GM21528 (cell line): ENCODE measurements at regions not wholly inside any gene's neighbourhood (a gene's known extent, or its start where the extent isn't known, plus 50 kb on each side); places are given as distances from the start of the nearest gene placed in this dataset.

Experiments
- ATAC-seq: cut with Tn5 transposase; IDR thresholded peaks from one replicate; pipeline ENCODE4 v1.9.1; 2021; ENCODE audit warnings: mild to moderate bottlenecking, moderate library complexity; ENCODE audit not compliant: unreplicated experiment, low FRiP score

DNA sequence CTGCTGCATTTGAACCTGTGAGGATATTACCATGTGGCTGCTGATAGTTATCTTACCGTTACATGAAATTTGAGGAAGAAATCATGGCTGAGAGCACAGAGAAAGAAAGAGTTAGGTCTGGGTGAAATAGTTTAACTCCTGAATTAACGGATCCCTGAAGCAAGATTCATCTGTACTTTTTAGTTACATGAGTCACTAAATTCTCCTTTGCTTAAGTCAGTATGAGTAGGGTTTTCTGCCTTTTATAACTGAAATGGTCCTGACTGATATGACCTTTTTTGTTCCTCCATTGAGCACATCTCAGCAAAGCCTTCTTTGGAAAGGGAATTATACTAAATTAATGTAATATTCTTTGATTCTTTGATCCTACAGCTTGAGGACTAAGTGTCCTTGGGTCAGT lies 333.3 kb upstream of the ZFP64 start:
- no peak for ATAC-seq

DNA sequence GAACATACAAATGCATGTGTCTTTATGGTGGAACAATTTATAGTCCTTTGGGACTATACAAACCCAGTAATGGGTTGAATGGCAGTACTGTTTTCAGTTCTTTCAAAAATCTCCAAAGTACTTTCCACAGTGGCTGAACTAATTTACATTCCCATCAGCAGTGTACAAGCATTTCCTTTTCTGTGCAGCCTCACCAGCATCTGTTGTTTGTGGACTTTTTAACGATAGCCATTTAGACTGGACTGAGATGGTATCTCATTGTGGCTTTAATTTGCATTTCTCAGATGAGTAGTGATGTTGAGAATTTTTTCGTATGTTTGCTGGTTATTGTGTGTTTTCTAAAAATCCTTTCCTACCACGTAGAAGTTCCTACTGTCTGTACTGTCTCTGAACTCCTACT lies 327.2 kb upstream of the ZFP64 start:
- no peak for ATAC-seq

DNA sequence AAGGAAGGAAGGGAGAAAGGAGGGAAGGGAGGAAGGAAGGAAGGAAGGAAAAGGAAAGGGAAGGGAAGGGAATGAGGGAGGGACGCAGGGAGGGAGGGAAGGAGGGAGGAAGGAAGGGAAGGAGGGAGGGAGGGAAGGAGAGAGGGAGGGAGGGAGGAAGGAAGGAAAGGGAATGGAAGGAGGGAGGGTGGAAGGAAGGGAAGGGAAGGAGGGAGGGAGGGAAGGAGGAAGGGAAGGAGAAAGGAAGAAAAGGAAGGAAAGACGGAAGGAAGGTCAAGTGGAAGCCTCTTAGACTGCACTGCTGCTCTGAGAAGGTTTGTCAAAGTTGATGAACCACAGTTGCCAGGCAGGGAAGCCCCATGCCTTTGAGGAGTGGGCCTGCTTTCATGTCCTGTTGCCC lies 324.3 kb upstream of the ZFP64 start:
- no peak for ATAC-seq

DNA sequence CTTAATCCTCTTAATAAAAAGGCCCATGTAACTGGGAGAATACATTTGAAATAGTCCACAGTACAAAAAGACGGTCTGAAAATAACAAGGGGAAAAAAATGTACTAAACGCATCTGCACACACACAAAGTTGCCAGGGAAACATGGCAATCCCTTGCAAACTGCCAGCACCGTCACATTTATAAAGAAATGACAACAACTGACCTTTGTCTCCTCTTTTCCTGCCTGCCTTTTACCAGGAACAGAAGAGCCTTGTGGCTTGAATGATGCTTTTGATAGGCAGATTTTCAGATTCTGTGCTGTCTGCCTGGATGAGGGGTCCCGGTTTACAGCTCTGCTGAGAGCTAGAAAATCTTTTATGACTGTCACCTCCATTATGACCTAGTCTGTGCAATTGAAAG lies 308.6 kb upstream of the ZFP64 start:
- ATAC-seq: no peak

DNA sequence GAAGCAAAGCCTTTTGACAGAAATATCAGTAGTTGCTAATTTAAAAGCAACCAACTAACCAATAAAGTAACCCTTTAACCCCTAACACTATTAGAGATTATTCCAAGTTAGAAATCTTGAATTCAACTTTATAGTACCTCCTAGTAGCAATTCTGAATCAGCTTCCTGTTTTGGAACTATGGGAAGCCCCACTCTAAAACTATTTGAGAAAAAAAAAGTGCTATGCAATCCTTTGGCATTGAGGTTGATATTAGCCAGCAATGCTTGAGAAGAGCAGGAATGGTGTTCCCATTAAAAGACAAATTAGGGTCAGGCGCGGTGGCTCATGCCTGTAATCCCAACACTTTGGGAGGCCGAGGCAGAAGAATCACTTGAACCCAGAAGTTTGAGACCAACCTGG lies 306.2 kb upstream of the ZFP64 start:
- no peak for ATAC-seq

DNA sequence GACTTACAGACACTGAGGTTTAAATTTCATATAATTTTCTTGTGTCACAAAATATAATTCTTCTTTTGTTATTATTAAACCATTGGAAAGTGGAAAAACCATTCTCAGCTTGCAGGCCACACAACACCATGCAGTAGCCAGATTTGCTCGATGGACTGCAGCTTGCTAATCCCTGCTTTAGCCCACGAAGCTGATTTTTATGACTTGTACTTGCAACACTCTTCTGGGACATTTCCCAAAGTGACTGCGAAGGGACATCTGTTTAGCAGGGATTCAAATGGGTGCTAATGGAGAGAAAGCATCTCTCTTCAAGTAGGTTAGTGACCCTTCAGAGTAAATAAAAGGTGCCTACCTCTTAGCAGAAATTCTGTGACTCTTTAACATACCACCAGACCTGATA lies 304.6 kb upstream of the ZFP64 start:
- ATAC-seq: no peak

DNA sequence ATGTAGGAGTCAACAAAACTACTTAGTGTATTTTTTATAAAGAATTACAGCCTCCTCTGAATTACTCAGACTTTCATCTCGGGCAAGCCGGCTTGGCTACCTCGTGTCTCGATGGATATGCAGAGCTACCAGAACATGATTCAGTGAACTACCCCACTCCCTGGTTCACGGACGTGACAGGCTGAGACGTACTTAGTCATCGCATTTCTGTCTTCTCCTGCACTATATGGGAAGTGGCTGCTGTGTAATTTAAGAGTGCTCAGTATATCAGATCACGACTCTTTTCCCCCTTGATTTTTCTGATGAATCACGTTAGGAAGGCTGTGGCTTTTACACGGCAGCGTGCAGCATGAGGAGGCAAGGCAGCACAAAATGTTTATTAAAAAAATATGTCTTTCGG lies 302.7 kb upstream of the ZFP64 start:
- ATAC-seq: no peak

DNA sequence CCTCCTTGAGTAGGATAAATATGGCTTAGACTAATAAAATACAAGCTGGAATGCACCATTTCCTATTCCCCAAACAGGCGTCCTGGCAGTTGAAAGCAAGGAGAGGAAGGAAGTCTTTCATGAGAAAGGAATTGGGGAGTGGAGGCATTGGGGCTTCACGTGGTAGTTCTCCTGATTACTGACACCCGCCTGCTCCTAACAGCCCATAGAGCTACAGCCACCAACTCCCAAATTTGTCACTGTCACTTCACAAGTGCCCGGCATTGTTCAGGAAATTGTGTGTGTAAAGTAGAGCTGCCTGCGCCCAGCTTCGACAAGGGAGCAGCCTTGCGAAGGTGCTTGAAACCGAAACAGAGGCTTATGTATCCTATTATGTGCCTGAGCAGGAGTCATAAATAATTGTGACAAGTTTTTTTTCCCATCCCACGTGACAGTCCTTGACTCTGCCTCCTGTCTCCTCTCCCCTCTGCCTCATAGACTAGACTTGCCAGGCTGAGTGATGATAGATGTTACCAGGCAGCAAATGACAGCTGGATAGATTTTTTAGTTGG lies 301.7 kb upstream of the ZFP64 start:
- ATAC-seq: no peak

DNA sequence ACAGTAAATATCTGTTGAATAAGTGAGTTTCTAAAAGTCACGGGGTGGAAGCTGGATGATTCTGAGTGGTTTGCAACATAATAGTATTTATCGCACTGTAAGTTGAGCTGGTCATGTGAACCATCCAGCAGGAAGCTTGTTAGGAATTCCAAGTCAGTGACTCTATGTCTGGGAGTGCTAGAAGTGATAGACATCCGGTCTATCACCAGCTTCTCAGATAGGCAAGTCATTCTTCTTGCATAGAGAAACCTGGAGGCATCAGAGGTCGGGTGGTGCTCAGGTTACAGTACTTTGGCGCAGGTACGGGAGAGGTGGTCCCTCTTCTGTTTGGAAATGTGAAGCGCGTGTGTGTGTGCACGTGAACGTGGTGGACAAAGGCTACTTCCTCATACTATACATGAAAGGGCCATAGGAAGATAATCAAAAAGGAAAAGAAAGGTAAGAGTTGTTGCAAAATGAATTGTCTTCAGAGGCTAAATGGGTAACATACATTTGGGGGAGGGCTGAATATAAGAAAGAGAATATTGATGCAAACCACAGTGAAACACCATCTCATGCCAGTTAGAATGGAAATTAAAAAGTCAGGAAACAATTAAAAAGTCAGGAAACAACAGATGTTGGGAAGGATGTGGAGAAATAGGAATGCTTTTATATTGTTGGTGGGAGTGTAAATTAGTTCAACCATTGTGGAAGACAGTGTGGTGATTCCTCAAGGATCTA lies 299.3 kb upstream of the ZFP64 start:
- ATAC-seq: no peak

DNA sequence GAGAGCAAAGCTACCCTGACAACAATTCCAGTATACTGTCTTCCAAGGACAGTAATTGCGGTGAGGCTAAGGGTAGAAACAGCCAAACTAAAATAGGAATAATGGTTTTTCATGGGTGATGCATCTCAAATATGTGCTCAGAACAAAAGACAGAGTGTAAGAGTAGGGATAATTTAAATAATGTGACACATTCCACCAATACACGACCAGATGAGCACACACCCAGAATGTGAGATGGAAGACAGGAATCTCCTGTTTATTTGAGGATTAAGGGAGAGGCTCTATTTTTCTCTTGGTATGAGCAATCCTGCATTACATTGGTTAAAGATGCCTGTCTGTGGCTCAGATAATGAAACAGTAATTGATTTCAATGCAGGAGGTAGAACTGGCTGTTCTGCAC lies 292.9 kb upstream of the ZFP64 start:
- no peak for ATAC-seq

DNA sequence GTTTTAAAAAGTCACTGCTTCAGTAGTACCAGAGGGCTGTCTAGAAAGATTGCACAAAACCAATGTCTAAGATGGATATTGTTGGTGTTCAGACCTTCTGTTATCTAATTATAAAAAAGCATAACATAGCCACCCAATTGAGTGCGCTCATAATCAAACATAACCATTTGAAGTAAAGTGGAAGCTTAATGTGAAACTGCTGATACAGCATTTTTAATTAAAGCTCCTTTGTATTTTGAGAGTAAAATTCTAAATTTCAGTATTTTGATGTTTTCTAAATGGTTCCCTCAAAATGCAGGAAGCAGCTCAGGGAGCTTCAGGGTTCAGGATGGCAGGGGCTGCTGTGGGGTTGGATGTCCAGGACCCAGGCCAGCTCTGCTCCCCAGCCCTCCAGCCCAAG lies 291.8 kb upstream of the ZFP64 start:
- ATAC-seq: no peak

DNA sequence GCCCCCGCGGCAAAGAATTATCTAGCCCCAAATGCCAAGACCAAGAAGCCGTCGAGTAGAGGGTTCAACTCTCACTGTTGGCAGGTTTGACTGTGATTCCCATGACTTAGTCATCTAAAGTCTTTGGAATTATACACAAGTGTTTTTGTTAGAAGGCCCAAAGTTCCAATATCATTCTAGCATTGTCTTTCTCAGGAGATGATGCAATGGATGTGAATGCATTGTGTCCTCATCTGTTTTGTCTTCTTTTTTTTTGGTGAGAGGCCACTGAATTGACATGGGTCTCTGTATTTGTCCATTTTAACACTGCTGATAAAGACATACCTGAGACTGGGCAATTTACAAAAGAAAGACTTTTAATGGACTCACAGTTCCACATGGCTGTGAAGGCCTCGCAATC lies 290.5 kb upstream of the ZFP64 start:
- ATAC-seq: no peak

DNA sequence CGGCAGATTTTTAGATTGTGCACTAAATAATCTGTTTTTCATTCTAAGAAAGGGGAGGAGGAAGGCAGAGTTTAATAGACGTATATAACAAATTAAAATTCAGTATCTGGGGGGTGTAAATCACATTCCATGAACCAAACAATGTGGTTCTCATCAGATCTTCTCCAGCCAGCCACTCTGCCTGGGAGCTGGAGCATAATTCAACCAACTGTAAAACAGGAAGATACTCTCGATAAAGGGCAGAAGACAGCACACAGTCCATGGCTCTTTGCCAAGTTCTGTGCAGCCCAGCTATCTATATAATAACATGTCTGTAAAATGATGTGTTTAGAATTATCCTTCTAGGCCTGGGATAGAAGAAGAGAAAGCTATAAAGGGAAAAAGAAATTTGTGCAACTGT lies 289.9 kb upstream of the ZFP64 start:
- no peak for ATAC-seq

DNA sequence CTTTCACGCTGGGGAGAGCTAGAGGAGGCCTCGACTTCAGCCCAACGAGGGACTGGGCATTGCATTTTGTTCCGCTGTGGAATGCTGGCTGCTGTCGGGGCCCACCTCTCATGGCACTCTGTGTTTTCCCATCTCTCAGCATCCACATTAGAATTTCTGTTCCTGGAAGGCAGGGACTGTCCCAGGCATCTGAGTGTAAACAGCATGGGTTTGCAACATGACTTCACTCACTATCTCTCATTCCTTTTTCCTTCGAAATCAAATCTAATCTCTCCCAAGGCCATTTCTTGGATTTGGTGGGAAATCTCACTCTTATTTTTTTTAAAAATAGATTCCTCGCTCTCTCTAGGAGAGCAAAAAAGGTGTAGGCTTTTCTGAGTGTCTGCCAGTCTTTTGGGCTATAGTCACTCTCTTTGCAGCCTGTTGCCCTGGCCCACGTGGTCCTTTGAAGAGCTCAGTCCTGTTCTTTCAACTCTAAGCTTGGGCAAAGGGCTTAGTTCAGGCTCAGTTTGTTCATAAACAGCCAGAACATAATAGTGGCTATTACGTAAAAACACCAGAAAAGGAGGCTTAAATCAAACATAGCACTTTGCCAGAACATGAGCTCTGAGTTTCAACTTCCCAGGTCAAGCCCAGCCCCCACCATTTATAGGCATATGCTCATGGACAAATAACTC lies 284.6 kb upstream of the ZFP64 start:
- no peak for ATAC-seq

DNA sequence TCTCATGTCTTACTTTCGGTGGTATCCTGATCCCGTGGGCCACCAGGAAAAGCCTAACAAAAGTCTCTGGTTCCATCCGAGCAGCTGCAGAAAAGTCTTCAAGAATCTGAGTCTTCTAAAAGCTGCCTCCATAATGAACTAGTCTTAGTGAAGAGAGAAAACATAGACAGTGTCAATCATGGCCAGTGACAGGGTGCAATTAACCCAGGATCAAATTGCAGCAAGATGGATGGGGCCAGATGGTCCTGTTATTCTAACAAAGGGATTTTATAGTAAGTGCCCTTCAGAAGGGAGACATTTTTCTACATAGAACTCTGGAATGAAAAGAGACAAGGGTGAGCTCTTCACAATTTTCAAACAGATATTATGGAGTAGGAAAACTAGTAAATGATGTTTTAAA lies 281.6 kb upstream of the ZFP64 start:
- ATAC-seq: no peak

DNA sequence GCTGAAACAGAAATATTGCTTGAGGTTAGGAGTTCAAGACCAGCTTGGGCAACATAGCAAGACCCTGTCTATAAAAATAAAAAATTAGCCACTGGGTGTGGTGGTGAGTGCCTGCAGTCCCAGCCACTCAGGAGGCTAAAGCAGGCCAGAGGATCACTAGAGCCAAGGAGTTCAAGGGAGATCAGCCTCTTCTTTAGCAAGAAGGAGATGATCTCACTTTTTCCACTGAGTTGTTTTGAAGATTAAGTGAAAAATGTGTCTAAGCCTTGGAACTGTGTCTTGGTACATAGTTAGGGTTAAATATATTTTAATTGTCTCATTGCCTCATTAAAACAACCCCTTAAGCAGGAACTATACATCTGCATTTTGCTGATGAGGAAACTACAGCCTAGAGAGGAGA lies 279.0 kb upstream of the ZFP64 start:
- no peak for ATAC-seq

DNA sequence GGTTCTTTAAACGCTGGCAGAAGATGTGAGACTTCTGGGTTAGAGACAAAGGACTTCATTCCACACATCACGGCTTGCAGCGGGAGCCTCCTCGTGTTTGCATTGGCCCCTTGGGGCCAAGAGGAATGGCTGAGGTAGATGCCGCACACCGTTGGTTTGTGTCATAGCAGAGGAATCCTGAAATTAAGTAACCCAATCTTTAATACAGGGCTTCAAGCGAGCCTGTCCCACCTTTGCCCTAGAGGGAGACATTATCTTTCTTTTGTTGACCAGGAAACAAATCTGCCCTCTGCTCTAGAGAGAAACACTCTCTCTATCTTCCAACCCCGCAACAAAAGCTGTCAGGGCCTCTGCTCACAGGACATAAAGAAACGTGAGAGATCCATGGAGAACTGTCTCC lies 277.5 kb upstream of the ZFP64 start:
- no peak for ATAC-seq

DNA sequence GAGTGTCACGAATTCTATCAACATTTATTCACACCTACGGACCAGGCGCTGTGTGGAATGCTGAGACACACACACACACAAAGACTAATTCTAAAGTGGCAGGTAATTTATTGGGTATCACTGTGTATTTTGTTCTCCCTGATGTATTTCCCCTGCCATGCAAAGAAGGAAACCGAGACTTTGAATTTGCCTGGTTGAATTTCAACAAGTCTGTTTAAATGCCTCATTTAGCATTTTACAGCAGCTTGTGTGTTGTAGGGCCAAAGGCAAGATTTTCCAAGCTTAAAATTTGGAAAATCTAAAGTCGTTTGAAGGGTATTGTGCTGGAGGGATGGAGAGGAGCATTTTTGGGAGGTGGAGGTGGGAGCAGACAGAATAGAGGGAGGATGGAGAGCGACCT lies 274.4 kb upstream of the ZFP64 start:
- no peak for ATAC-seq

DNA sequence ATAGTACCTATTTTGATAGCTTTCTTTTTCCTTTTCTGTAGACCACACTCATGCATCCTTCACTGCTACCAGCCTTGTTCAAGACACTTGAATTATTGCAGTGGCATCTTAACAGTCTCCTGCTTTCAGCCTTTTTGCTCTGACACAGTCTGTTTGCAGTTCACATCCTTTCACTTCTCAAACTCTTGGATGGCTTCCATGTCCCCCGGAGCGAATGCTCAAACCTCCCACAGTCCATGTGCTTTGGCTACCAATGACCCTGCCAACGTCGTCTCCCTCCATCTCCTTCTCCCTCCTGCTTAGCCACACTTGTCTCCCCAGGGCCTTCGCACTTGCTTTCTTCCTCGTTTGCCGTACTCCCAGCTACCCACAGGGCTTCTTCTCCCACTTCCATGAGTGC lies 270.0 kb upstream of the ZFP64 start:
- ATAC-seq: no peak

DNA sequence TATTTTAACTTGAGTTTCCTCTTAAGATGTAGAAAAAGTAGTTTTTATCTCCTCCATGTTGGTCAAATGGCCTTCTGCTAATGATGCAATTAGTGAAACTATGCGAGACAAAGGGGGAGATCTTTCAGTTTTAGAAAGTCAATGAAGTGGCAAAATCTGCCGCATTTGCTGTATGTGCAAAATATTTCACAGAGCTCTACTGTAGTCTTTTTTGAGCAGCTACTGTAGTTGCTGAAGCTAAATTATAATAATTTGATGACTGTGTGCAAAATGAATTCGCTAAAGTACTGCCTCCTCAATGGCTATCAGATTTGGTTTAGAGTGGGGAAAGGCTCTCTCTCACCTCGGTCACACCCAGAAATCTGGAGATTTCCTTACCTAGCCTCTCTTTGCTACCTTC lies 267.6 kb upstream of the ZFP64 start:
- ATAC-seq: no peak

DNA sequence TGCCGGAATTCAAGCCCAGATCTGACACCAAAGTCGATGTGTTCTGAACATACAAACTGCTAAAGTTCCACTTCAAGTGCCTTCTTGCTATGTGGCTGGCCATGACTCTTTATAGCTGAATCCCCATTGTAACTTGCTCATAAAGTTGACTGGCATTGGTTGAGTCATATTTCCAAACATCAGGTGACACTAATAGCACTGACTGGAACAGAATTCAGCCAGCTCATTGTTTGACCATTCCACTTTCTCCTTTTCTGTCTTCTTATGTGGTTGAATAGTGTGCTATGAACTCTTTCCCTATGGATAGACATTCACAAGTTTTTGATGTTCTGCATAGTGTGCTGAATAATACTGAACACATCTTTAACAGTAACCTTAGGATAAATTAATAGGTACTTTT lies 266.2 kb upstream of the ZFP64 start:
- no peak for ATAC-seq

DNA sequence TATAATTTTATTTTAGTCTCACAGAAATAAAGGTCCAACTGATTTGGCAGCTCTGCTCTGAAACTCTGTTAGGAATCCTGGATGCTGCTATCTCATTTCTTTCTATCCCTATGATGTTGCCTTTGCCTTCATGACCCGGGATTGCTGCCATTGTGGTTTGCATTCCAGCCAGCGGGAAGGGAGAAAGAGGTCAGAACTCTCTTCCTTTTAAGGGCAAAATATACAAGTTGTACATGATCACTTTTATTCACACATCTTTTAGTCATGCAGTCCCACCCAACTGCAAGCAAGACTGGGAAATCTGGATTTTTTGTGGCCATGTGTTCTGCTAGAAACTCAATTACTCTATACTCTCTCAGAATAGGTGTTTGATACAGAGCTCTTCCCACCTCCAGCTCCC lies 263.1 kb upstream of the ZFP64 start:
- ATAC-seq: no peak
